ENCODE measurements at regions not wholly inside any gene's neighbourhood (a gene's known extent, or its start where the extent isn't known, plus 50 kb on each side); places are given as distances from the start of the nearest gene placed in this dataset.
"Not testable (repeated sequence)": the region's sequence is repeated elsewhere in the genome, so short reads cannot be mapped to it uniquely, and the experiment has no call there.

GRCh38 chr18:47701134-47701533, 229.3 kb downstream of the SMAD2 start:
- no peak overlapping the region for H3K4me3 ChIP-seq (ENCODE audit: low read depth in 2 of 2, low read length in 1 of 2)
- H3K9ac ChIP-seq, result no peak overlapping the region
- H2AFZ ChIP-seq (ENCODE audit: low read depth), result no peak overlapping the region
- H4K20me1 ChIP-seq (ENCODE audit: insufficient read depth), result no peaks in the 10 kb centered on the region
- WGBS (ENCODE audit: low lambda C conversion rate), result 51% methylated on average over 6 of the region's 6 CpGs
- no peaks in the 10 kb centered on the region for H3K27me3 ChIP-seq (ENCODE audit: insufficient read depth)
- TF ChIP-seq IRF3 (IDR thresholded peaks at IDR 0.05; ENCODE audit: low read depth, low read length), result no peak
- no peaks in the 10 kb centered on the region for H3K36me3 ChIP-seq (replicated peaks in 1 of 2; ENCODE audit: control insufficient read depth in 1 of 2, insufficient read depth in 2 of 2, low read length in 1 of 2)
- no peaks in the 10 kb centered on the region for H3F3A ChIP-seq (replicated peaks; ENCODE audit: insufficient read depth)
- ChIA-PET POLR2A (no interaction called here), CTCF (interaction anchor here (0.7 to 0.8 kb wide), 2 partner anchors 48 to 496 kb away, joined by 3 to 4 read pairs; no protein-coding TSS in a partner anchor)
- H3K27ac ChIP-seq (ENCODE audit: low read depth in 2 of 2, low read length in 1 of 2), result no peak overlapping the region
- DNase-seq, result no peak
- H3K9me3 ChIP-seq, result no peaks in the 10 kb centered on the region
- no peaks in the 10 kb centered on the region for H3K79me2 ChIP-seq (ENCODE audit: insufficient read depth)
- H3K4me1 ChIP-seq (ENCODE audit: control insufficient read depth in 1 of 2, insufficient read depth in 2 of 2, low read depth in 1 of 2, low read length in 1 of 2), result no peaks in the 10 kb centered on the region
- H3K4me2 ChIP-seq, result no peak overlapping the region
- no peaks in the 10 kb centered on the region for H3K9me2 ChIP-seq

GRCh38 chr18:47696870-47697269, 233.6 kb downstream of the SMAD2 start:
- 47% methylated on average over 9 of the region's 9 CpGs for WGBS (ENCODE audit: low lambda C conversion rate)
- no peaks in the 10 kb centered on the region for H3K9me3 ChIP-seq
- no peak overlapping the region for H3K4me2 ChIP-seq
- no peaks in the 10 kb centered on the region for H3F3A ChIP-seq (replicated peaks; ENCODE audit: insufficient read depth)
- no peaks in the 10 kb centered on the region for H3K27me3 ChIP-seq (ENCODE audit: insufficient read depth)
- H2AFZ ChIP-seq (ENCODE audit: low read depth), result no peak overlapping the region
- TF ChIP-seq MEF2A (IDR thresholded peaks at IDR 0.05; ENCODE audit: borderline replicate concordance, low read depth), result no peak
- DNase-seq, result no peak
- no peak overlapping the region for H3K9ac ChIP-seq
- no peaks in the 10 kb centered on the region for H3K4me1 ChIP-seq (ENCODE audit: control insufficient read depth in 1 of 2, insufficient read depth in 2 of 2, low read depth in 1 of 2, low read length in 1 of 2)
- H3K27ac ChIP-seq (ENCODE audit: low read depth in 2 of 2, low read length in 1 of 2), result no peak overlapping the region
- H3K9me2 ChIP-seq, result no peaks in the 10 kb centered on the region
- no peak overlapping the region for H3K4me3 ChIP-seq (ENCODE audit: low read depth in 2 of 2, low read length in 1 of 2)
- no peaks in the 10 kb centered on the region for H4K20me1 ChIP-seq (ENCODE audit: insufficient read depth)
- ChIA-PET POLR2A (no interaction called here), CTCF (interaction anchor here (0.6 kb wide), 1 partner anchor 8 kb away, joined by 3 read pairs; no protein-coding TSS in a partner anchor)
- no peaks in the 10 kb centered on the region for H3K36me3 ChIP-seq (replicated peaks in 1 of 2; ENCODE audit: control insufficient read depth in 1 of 2, insufficient read depth in 2 of 2, low read length in 1 of 2)
- no peaks in the 10 kb centered on the region for H3K79me2 ChIP-seq (ENCODE audit: insufficient read depth)

GRCh38 chr18:47691611-47692010, 238.8 kb downstream of the SMAD2 start:
- H3F3A ChIP-seq (replicated peaks; ENCODE audit: insufficient read depth), result no peaks in the 10 kb centered on the region
- no peak overlapping the region for H3K9ac ChIP-seq
- WGBS (ENCODE audit: low lambda C conversion rate), result 35% methylated on average over 4 of the region's 4 CpGs
- ChIA-PET POLR2A (no interaction called here), CTCF (no interaction called here)
- no peak overlapping the region for H3K4me3 ChIP-seq (ENCODE audit: low read depth in 2 of 2, low read length in 1 of 2)
- H2AFZ ChIP-seq (ENCODE audit: low read depth), result no peak overlapping the region
- H3K4me1 ChIP-seq (ENCODE audit: control insufficient read depth in 1 of 2, insufficient read depth in 2 of 2, low read depth in 1 of 2, low read length in 1 of 2), result no peaks in the 10 kb centered on the region
- H4K20me1 ChIP-seq (ENCODE audit: insufficient read depth), result no peaks in the 10 kb centered on the region
- no peaks in the 10 kb centered on the region for H3K27me3 ChIP-seq (ENCODE audit: insufficient read depth)
- TF ChIP-seq NFIC (IDR thresholded peaks at IDR 0.05; ENCODE audit: borderline replicate concordance) (no peak), TCF12 (IDR thresholded peaks at IDR 0.05) (no peak), CTCF (IDR thresholded peaks at IDR 0.05) (no peak), TEAD4 (IDR thresholded peaks at IDR 0.05; ENCODE audit: borderline replicate concordance, insufficient read depth) (no peak), RXRA (IDR thresholded peaks at IDR 0.05; ENCODE audit: borderline replicate concordance, low read depth) (no peak), CHD2 (IDR thresholded peaks at IDR 0.05; ENCODE audit: low read length, partially characterized antibody) (no peak), USF1 (IDR thresholded peaks at IDR 0.05; ENCODE audit: borderline replicate concordance, low read depth) (no peak), ZBTB33 (IDR thresholded peaks at IDR 0.05; ENCODE audit: borderline replicate concordance, low read depth) (no peak), GABPA (IDR thresholded peaks at IDR 0.05; ENCODE audit: low read depth) (no peak), NRF1 (IDR thresholded peaks at IDR 0.05; ENCODE audit: low read depth, low read length) (no peak)
- H3K9me2 ChIP-seq, result no peaks in the 10 kb centered on the region
- no peak overlapping the region for H3K27ac ChIP-seq (ENCODE audit: low read depth in 2 of 2, low read length in 1 of 2)
- H3K79me2 ChIP-seq (ENCODE audit: insufficient read depth), result no peaks in the 10 kb centered on the region
- no peak overlapping the region for H3K4me2 ChIP-seq
- H3K9me3 ChIP-seq, result no peaks in the 10 kb centered on the region
- H3K36me3 ChIP-seq (replicated peaks in 1 of 2; ENCODE audit: control insufficient read depth in 1 of 2, insufficient read depth in 2 of 2, low read length in 1 of 2), result no peaks in the 10 kb centered on the region
- no peak for DNase-seq

GRCh38 chr18:47690778-47691177, 239.7 kb downstream of the SMAD2 start:
- H3K27ac ChIP-seq (ENCODE audit: low read depth in 2 of 2, low read length in 1 of 2); H3K79me2 ChIP-seq (ENCODE audit: insufficient read depth); H3K4me3 ChIP-seq (ENCODE audit: low read depth in 2 of 2, low read length in 1 of 2); H3K4me1 ChIP-seq (ENCODE audit: control insufficient read depth in 1 of 2, insufficient read depth in 2 of 2, low read depth in 1 of 2, low read length in 1 of 2); POLR2A ChIA-PET; H3K9me2 ChIP-seq; H2AFZ ChIP-seq (ENCODE audit: low read depth); H4K20me1 ChIP-seq (ENCODE audit: insufficient read depth); H3K9ac ChIP-seq; CTCF ChIA-PET; DNase-seq; H3K4me2 ChIP-seq; H3K27me3 ChIP-seq (ENCODE audit: insufficient read depth); H3K9me3 ChIP-seq; H3K36me3 ChIP-seq (replicated peaks in 1 of 2; ENCODE audit: control insufficient read depth in 1 of 2, insufficient read depth in 2 of 2, low read length in 1 of 2); H3F3A ChIP-seq (replicated peaks; ENCODE audit: insufficient read depth): not testable (repeated sequence)
- WGBS (ENCODE audit: low lambda C conversion rate), result 35% methylated on average over 3 of the region's 3 CpGs

Measured in SK-N-SH (cell line).